D721Med (cell line): ENCODE measurements at regions not wholly inside any gene's neighbourhood (a gene's known extent, or its start where the extent isn't known, plus 50 kb on each side); places are given as distances from the start of the nearest gene placed in this dataset.

Experiments used
- DNase-seq: peaks from one replicate; pipeline ENCODE4 v3.0.0; 2011; ENCODE audit warnings: low spot score; ENCODE audit not compliant: insufficient read length
- FAIRE-seq: peaks from 2 replicates; lab custom pipeline; 2011; peaks lifted over from hg19 to GRCh38; lab: Jason Lieb, UNC
- TF ChIP-seq, protein P1 (sequence below): IDR thresholded peaks from 2 replicates; pipeline ENCODE4 v1.5.1; 2012; ENCODE audit warnings: mild to moderate bottlenecking, control low read depth; ENCODE audit not compliant: insufficient read depth; ENCODE audit errors: missing control alignments

GRCh38 chr12:19856389-19856788 is 417.1 kb downstream of the AEBP2 start:
- DNase-seq = no peak
- TF ChIP-seq, protein P1, sequence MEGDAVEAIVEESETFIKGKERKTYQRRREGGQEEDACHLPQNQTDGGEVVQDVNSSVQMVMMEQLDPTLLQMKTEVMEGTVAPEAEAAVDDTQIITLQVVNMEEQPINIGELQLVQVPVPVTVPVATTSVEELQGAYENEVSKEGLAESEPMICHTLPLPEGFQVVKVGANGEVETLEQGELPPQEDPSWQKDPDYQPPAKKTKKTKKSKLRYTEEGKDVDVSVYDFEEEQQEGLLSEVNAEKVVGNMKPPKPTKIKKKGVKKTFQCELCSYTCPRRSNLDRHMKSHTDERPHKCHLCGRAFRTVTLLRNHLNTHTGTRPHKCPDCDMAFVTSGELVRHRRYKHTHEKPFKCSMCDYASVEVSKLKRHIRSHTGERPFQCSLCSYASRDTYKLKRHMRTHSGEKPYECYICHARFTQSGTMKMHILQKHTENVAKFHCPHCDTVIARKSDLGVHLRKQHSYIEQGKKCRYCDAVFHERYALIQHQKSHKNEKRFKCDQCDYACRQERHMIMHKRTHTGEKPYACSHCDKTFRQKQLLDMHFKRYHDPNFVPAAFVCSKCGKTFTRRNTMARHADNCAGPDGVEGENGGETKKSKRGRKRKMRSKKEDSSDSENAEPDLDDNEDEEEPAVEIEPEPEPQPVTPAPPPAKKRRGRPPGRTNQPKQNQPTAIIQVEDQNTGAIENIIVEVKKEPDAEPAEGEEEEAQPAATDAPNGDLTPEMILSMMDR = no peak
- no peak for FAIRE-seq

- DNase-seq (no peak), FAIRE-seq (no peak)
- TF ChIP-seq, protein P1 = no peak
Observed at GRCh38 chr12:19857204-19857603, 417.9 kb downstream of the AEBP2 start.

DNA sequence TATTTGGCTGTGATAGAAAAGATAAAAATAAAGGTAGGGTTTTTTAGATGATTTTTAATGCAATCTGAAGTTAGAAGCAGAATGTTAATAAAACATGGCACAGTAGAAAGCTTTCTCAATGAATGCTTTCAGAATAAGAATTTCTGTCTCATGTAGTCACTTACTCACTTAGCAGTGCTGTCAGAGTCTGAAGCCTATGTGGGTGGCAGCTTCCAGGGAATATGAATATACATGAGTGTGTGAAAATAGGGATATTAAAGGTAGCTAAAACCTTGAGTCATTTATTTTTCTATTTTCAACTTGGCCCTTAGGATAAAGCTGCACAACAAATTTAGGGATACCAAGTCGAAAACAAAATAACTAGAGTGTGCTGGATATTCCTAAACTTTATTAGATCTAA is 427.9 kb downstream of the AEBP2 start:
- DNase-seq = no peak
- no peak for FAIRE-seq
- TF ChIP-seq, protein P1 = no peak

- DNase-seq (no peak), FAIRE-seq (no peak)
- TF ChIP-seq, protein P1 = no peak
Observed at GRCh38 chr12:19867970-19868369, 428.7 kb downstream of the AEBP2 start.

GRCh38 chr12:19869413-19869812 is 430.1 kb downstream of the AEBP2 start:
- FAIRE-seq (no peak), DNase-seq (no peak)
- TF ChIP-seq, protein P1 = no peak

DNA sequence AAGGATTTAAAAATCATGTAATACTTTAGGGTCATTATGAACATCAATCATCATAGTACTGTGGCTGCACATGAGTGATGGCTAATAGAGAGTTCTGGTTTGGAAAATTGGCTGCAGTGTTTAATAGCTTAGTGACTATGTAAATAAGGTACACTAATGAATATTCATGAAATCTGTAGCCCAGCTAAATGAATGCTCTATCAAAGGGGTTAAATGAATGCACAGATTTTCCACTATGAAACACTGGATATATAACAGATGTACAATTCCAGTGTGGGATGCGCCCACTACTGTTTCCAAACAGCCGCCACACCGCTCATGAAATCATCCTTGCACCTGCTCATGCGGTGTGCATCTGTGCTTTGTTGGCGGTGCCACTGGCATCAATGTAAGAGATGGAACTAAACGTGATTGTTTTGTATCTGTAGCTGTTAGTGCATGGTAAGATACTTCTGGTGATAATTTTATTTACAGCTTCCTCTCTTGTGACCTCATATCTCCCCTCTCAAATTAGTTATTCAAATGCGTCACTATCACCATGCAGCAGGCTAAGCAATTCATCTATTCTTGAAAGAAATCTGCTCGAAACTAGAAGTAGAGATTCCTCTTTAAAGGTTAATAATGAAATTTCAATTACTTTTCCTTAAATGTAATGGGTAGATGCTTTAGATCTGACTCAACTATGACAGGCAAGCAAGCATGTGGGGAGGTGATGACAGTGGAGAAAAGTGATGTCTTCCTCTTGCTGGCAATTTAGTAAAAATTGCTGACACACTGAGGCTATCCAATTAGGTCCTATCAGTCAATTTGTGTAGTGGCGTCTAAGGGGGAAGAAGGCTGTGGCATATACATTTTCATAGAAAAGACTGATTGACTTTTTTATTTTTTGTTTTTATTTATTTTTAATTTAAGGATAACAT is 433.6 kb downstream of the AEBP2 start:
- TF ChIP-seq, protein P1 = no peak
- DNase-seq = no peak
- FAIRE-seq = no peak

GRCh38 chr12:19880076-19880475 is 440.8 kb downstream of the AEBP2 start:
- no peak for FAIRE-seq
- DNase-seq = no peak
- TF ChIP-seq, protein P1 = no peak
